Uterus (tissue), 2 donors: ENCODE measurements at regions not wholly inside any gene's neighbourhood (a gene's known extent, or its start where the extent isn't known, plus 50 kb on each side); places are given as distances from the start of the nearest gene placed in this dataset.

ENCODE experiments used
- POLR2A ChIP-seq, 2 donors: fragments of 450-650 bp; IDR thresholded peaks; one replicate each; pipeline ENCODE4 v1.6.1; 2016; ENCODE audit warnings: antibody characterized with exemption in 2 of 2, mild to moderate bottlenecking in 1 of 2, moderate library complexity in 1 of 2
- TF ChIP-seq, protein P1 (sequence below), 4 experiments: fragments of 200-600 bp in 2 of 4; fragments of 450-650 bp in 2 of 4; sonication (generic) in 2 of 4; IDR thresholded peaks; one replicate each; pipeline ENCODE4 v1.5.1; 2016 to 2019; ENCODE audit warnings: antibody characterized with exemption in 4 of 4, mild to moderate bottlenecking in 2 of 4, moderate library complexity in 1 of 4

DNA sequence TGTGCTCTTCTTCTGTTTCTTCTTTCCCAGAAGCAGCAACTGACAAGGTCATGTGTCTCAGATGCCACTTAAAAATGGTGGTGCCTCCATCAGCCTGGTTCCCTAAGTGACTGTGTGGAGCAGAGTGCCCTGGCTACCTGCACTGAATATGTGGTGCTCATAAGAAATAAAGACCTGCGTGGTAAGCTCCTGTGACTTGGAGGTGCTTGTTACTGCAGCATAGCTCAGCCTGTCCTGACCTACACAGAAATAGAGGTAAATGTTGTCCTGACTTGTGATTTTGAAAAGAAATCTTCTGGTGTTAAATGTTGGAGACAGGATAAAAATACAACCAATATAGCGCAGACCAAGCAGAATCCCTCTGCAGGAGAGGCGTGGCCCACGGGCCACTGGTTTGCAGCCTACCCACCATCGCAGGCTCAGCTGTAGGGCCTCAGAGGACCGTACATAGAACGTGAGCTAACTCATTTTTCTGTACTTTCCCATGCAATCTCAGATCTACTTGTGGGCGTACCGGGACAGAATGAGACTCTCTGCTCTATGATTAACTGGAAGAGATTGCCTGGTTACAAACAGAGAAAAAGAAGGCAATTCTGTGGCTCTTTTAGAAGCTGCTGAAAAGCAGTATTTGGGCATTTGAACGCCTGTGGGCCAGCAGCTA is 79.4 kb upstream of the UNC5A start:
- no peak for TF ChIP-seq POLR2A (IDR thresholded peaks at IDR 0.05)
- TF ChIP-seq, protein P1, sequence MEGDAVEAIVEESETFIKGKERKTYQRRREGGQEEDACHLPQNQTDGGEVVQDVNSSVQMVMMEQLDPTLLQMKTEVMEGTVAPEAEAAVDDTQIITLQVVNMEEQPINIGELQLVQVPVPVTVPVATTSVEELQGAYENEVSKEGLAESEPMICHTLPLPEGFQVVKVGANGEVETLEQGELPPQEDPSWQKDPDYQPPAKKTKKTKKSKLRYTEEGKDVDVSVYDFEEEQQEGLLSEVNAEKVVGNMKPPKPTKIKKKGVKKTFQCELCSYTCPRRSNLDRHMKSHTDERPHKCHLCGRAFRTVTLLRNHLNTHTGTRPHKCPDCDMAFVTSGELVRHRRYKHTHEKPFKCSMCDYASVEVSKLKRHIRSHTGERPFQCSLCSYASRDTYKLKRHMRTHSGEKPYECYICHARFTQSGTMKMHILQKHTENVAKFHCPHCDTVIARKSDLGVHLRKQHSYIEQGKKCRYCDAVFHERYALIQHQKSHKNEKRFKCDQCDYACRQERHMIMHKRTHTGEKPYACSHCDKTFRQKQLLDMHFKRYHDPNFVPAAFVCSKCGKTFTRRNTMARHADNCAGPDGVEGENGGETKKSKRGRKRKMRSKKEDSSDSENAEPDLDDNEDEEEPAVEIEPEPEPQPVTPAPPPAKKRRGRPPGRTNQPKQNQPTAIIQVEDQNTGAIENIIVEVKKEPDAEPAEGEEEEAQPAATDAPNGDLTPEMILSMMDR (IDR thresholded peaks at IDR 0.05) = no peak
